NCI-H2029 treated with DMSO at 0.1 percent for 48 hours (cell line): ENCODE measurements at regions not wholly inside any gene's neighbourhood (a gene's known extent, or its start where the extent isn't known, plus 50 kb on each side); places are given as distances from the start of the nearest gene placed in this dataset.

Experiments used
- DNase-seq: peaks from one replicate; lab custom pipeline; 2025; lab: John Stamatoyannopoulos, UW

GRCh38 chr7:15916681-15917380, 230.3 kb upstream of the MEOX2 start:
- DNase-seq = no peak

GRCh38 chr7:15915686-15916293, 229.3 kb upstream of the MEOX2 start:
- no peak for DNase-seq

- no peak for DNase-seq
Observed at GRCh38 chr7:15914611-15915010, 228.1 kb upstream of the MEOX2 start.

- no peak for DNase-seq
Observed at GRCh38 chr7:15906436-15906835, 220.0 kb upstream of the MEOX2 start.

- no peak for DNase-seq
Observed at GRCh38 chr7:15905251-15906040, 219.0 kb upstream of the MEOX2 start.

GRCh38 chr7:15891151-15891881, 204.8 kb upstream of the MEOX2 start:
- no peak for DNase-seq

GRCh38 chr7:15889507-15889906, 203.0 kb upstream of the MEOX2 start:
- no peak for DNase-seq

- no peak for DNase-seq
Observed at GRCh38 chr7:15888090-15888489, 201.6 kb upstream of the MEOX2 start.

- DNase-seq = no peak
Observed at GRCh38 chr7:15886626-15887025, 200.1 kb upstream of the MEOX2 start.

GRCh38 chr7:15885678-15886077, 199.2 kb upstream of the MEOX2 start:
- no peak for DNase-seq

- DNase-seq = no peak
Observed at GRCh38 chr7:15874774-15875173, 188.3 kb upstream of the MEOX2 start.

- DNase-seq = no peak
Observed at GRCh38 chr7:15870347-15870746, 183.9 kb upstream of the MEOX2 start.

GRCh38 chr7:15867441-15867840, 181.0 kb upstream of the MEOX2 start:
- DNase-seq = no peak

- no peak for DNase-seq
Observed at GRCh38 chr7:15866753-15867152, 180.3 kb upstream of the MEOX2 start.

GRCh38 chr7:15864626-15864991, 178.1 kb upstream of the MEOX2 start:
- DNase-seq = no peak

- DNase-seq = no peak
Observed at GRCh38 chr7:15863951-15864625, 177.6 kb upstream of the MEOX2 start.

GRCh38 chr7:15862781-15863165, 176.3 kb upstream of the MEOX2 start:
- no peak for DNase-seq

GRCh38 chr7:15862016-15862780, 175.7 kb upstream of the MEOX2 start:
- DNase-seq = no peak

GRCh38 chr7:15860264-15860949, 173.9 kb upstream of the MEOX2 start:
- no peak for DNase-seq

GRCh38 chr7:15857026-15857425, 170.5 kb upstream of the MEOX2 start:
- DNase-seq = no peak

- no peak for DNase-seq
Observed at GRCh38 chr7:15856311-15856710, 169.8 kb upstream of the MEOX2 start.
